Muscle layer of colon (tissue), 2 donors: ENCODE measurements at regions not wholly inside any gene's neighbourhood (a gene's known extent, or its start where the extent isn't known, plus 50 kb on each side); places are given as distances from the start of the nearest gene placed in this dataset.
"Not testable (repeated sequence)": the region's sequence is repeated elsewhere in the genome, so short reads cannot be mapped to it uniquely, and the experiment has no call there.

Source experiments
- H3K27ac ChIP-seq: one replicate; pipeline ENCODE4 v1.7.0; 2013; ENCODE audit warnings: low read depth, mild to moderate bottlenecking, low read length, moderate library complexity
- H3K27me3 ChIP-seq, 2 donors: one replicate each; pipeline ENCODE4 v1.7.0; 2013; ENCODE audit warnings: low read length in 2 of 2, mild to moderate bottlenecking in 2 of 2; ENCODE audit not compliant: insufficient read depth in 2 of 2, control insufficient read depth in 1 of 2
- H3K36me3 ChIP-seq: one replicate; pipeline ENCODE4 v1.7.0; 2013; ENCODE audit warnings: mild to moderate bottlenecking, low read length; ENCODE audit not compliant: insufficient read depth
- H3K4me1 ChIP-seq: one replicate; pipeline ENCODE4 v1.7.0; 2013; ENCODE audit warnings: mild to moderate bottlenecking, low read length; ENCODE audit not compliant: insufficient read depth
- H3K4me3 ChIP-seq, 2 donors: one replicate each; pipeline ENCODE4 v1.7.0; 2013; ENCODE audit warnings: low read length in 2 of 2, low read depth in 1 of 2, mild to moderate bottlenecking in 1 of 2, moderate library complexity in 1 of 2
- H3K9ac ChIP-seq: one replicate; pipeline ENCODE4 v1.7.0; 2013; ENCODE audit warnings: low read length
- H3K9me3 ChIP-seq: one replicate; pipeline ENCODE4 v1.7.0; 2013; ENCODE audit warnings: mild to moderate bottlenecking, low read length
- donor health status: abdominal sarcoma.
- donor health status: Adenocarcinoma of cecum.

DNA sequence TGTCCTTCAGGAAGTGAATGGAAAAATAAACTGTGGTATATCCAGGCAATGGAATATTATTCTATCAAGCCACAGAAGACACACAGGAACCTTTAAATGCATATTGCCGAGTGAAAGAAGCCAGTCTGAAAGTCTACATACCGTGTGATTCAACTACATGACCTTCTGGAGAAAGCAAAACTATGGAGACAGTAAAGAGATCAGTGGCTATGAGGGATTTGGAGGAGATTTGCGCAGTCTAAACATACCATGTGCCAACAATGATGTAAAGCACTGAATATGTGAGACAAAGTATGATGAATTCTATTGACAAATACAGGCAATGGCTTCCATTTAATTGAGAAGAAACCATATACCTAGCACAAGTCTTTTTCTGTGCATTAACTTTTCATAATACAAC is 518.3 kb upstream of the ZNF337 start:
- no peaks in the 10 kb centered on the region for H3K27me3 ChIP-seq
- H3K4me1 ChIP-seq, result no peaks in the 10 kb centered on the region
- H3K9me3 ChIP-seq, result no peaks in the 10 kb centered on the region
- H3K27ac ChIP-seq, result no peak overlapping the region
- H3K36me3 ChIP-seq, result no peaks in the 10 kb centered on the region
- no peak overlapping the region for H3K9ac ChIP-seq
- no peak overlapping the region for H3K4me3 ChIP-seq

DNA sequence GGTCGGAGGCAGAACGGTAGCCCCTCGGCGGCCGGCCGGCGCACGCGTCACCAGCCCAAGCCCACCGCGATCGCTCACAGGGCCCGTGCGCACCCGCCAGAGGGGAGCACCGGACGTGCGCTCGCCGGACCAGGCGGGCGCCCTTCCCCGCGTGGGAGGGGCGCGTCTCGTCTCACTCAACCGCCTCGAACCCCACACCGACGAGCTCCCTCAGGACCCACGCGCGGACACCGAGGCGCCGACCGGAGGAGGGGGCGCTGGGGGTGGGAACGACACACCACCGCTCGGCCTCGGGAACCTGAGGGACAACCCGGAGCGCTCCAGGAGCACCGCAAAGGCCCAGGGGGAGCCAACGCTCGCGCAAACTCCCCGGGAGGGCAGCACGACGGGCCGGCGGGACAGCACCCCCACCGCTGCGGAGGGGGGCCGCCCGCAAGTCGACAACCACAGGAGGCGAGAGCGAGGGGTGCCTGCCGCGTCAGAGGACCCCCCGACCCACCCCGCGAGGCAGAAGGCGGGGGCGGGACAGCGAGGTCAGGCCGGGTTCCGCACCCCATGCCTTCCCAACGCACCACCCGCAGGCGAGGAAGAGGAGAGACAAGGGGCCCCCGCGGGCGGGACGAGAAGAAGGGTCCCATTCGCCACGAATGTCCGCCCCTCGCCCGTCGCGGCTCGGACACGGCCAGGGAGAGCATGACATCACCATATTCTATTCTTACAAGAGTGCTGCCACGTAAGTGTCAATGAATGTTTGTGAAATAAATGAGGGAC is 512.7 kb upstream of the ZNF337 start:
- H3K4me3 ChIP-seq, result no peak overlapping the region
- peaks cover 0 to 21% of the 10 kb centered on the region in 2 donors for H3K27me3 ChIP-seq
- H3K9me3 ChIP-seq, result no peaks in the 10 kb centered on the region
- no peaks in the 10 kb centered on the region for H3K4me1 ChIP-seq
- H3K9ac ChIP-seq, result no peak overlapping the region
- no peak overlapping the region for H3K27ac ChIP-seq
- no peaks in the 10 kb centered on the region for H3K36me3 ChIP-seq

DNA sequence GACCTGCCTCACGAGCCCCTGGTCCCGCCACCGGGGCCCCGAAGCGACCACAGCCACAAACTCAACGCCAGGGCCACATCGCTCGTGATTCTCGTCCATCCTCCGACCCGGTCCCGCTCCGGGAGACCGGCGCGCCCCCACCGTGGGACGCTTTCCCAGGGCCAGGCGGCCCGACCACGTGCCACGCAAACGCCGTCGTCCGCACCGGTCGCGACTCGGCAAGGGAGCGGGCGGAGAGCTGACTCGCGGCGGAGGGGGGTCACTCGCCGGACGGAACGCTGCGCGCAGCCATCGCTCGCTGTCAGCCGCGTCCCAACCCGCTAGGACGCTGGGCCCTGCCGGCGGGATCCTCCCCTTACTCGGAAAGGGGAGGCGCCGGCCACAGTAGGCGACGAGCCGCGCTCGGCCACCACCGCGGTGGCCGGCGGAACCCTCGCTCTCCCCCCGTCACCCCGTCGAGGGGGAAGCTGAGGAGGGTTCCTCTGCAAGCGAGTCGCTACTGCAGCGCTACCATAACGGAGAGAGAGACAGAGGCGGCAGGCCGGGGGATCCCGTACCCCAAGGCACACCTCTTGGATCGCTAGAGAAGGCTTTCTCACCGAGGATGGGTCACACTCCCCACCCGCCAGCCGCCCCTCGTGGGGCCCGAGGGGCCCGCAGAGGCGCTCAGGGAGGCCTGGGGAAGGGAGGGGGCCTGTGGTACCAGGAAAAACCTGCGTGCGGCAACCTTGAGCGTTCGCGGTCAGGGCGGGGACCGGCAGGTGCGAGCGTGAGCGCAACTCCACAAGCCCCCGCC is 511.8 kb upstream of the ZNF337 start:
- Histone ChIP-seq H3K36me3 (no peaks in the 10 kb centered on the region), H3K9me3 (no peaks in the 10 kb centered on the region), H3K4me1 (no peaks in the 10 kb centered on the region), H3K27me3 (peaks cover 0 to 21% of the 10 kb centered on the region in 2 donors), H3K27ac (no peak overlapping the region), H3K9ac (no peak overlapping the region), H3K4me3 (no peak overlapping the region)

DNA sequence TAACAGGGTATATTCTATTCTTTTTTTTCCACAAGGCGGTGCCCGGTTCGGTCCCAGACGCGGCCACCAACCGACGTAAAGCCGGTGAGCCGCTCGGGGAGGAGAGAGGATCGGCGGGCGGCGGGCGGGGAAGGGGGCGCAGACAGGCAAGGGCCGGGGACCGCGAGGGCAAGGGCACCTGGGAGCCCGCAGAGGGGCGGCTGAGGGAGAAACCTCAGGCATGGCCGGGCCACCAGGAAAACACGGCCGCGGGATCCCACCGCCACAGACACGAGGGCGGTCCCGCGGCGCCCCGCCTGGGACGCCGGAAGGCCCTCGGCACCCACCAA is 511.3 kb upstream of the ZNF337 start:
- not testable (repeated sequence) for H3K27ac ChIP-seq, H3K36me3 ChIP-seq, H3K9me3 ChIP-seq, H3K9ac ChIP-seq, H3K4me1 ChIP-seq, H3K4me3 ChIP-seq
- H3K27me3 ChIP-seq, result peaks cover 0 to 21% of the 10 kb centered on the region in 2 donors

DNA sequence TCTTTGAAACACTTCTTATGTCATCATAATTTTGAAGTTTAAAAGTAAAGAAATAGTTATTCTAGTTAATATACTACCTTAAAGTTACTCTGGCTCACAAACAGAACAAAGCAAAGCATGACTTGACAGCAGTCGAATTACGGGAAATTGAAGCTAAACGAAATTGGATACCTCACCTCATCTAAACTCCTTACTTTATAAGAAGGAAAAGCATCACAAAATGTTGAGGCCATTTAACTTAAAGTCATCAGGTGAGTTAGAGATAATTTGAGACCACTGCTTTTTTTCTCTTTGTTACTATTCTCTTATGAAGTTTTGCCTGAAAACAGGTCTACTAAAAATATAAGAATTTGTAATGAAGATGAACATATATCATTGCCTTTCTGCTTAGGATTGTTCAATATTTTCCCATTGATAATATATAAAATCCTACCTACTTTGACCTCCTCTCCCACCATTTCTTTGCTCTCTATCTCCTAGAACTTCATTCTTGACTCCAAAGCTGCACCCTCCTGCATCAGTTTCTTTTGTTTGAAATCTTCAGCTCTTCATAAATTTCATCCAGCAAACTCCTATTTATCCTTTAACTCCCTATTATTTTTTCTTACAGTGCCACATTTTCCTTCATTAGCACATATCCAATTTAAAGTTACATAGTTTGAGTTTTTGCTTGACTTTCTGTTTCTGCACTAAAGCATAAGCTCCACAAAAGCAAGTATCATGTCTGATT is 510.7 kb upstream of the ZNF337 start:
- Histone ChIP-seq H3K9me3 (no peaks in the 10 kb centered on the region), H3K27me3 (peaks cover 0 to 21% of the 10 kb centered on the region in 2 donors), H3K9ac (no peak overlapping the region), H3K27ac (no peak overlapping the region), H3K36me3 (no peaks in the 10 kb centered on the region), H3K4me1 (no peaks in the 10 kb centered on the region), H3K4me3 (no peak overlapping the region)

DNA sequence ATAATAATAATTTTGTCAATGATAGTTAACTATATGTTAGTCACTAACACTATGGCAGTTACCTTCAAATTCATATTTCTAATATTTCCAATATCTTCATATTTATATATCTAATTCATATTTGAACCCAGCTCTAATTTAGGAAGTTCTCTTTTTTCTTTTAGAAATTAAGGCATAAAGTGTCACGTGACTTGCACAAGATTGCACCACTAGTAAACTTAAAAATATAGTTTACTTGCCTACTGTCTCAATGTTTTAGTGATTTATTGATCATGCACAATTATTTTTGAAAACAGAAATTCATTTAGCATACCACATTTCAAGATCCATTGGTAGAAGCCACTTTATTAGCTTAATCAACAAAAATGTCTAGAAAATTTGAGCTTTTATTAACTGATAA is 508.7 kb upstream of the ZNF337 start:
- Histone ChIP-seq H3K27me3 (peaks cover 0 to 21% of the 10 kb centered on the region in 2 donors), H3K36me3 (no peaks in the 10 kb centered on the region), H3K9me3 (no peaks in the 10 kb centered on the region), H3K4me1 (no peaks in the 10 kb centered on the region), H3K4me3 (no peak overlapping the region), H3K27ac (no peak overlapping the region), H3K9ac (no peak overlapping the region)

DNA sequence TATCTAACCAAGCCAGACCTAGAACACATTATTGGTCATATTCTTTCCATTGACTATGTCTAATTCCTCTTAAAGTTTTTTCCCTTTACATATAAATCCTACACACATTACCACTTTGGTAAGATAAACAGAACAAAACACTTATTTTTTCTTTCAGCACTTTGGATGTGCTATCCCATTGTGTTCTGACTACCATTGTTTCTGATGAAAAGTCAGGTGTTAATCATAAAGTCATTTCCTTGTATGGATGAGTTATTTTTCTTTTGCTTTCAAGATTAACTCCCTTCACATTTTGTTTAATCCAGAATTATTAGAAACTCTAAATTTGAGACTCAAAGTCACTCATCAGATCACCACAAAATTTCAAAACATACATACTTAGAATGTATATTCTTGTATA is 504.4 kb upstream of the ZNF337 start:
- H3K4me3 ChIP-seq, H3K4me1 ChIP-seq, H3K36me3 ChIP-seq, H3K9ac ChIP-seq, H3K27me3 ChIP-seq, H3K27ac ChIP-seq, H3K9me3 ChIP-seq: not testable (repeated sequence)

DNA sequence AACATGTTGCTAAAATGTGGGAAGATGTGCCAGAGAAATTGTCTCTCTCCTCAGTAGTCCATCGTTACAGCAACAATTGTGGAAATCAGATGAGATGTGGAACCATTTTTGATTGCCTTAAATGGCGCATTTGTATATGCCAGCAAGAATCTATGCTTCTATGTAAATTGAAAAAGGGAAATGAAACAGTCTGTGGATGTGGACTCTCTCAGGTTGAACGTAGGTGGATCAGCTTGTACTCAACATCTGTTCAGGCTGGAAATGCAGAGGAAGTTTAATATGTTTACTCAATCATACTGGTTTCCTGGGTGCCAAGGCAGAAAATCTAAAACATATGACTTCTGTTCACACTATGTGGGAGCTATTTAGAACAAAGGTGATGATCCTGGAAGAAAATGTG is 490.7 kb upstream of the ZNF337 start:
- not testable (repeated sequence) for H3K4me1 ChIP-seq, H3K27me3 ChIP-seq, H3K9me3 ChIP-seq, H3K9ac ChIP-seq, H3K4me3 ChIP-seq, H3K36me3 ChIP-seq, H3K27ac ChIP-seq

DNA sequence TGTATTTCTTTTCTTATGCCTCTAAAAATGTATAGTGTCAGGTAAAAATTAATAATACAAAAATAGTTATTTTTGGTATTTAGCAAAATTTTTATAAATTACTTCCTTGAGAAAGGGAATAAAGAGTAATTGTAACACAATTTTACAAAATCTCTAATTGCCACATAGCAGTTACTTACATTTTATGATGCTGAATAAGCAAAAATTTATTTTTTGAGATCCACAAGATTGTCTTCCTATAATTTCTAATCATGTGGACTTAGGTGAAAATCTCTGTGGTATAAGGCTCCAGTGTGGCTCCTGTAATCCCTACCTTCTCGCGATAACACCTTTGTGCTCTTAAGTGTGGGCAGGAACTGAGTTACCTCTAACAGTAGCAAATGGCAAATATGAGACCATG is 487.1 kb upstream of the ZNF337 start:
- not testable (repeated sequence) for H3K4me3 ChIP-seq, H3K36me3 ChIP-seq, H3K4me1 ChIP-seq, H3K27ac ChIP-seq, H3K9ac ChIP-seq, H3K9me3 ChIP-seq, H3K27me3 ChIP-seq

DNA sequence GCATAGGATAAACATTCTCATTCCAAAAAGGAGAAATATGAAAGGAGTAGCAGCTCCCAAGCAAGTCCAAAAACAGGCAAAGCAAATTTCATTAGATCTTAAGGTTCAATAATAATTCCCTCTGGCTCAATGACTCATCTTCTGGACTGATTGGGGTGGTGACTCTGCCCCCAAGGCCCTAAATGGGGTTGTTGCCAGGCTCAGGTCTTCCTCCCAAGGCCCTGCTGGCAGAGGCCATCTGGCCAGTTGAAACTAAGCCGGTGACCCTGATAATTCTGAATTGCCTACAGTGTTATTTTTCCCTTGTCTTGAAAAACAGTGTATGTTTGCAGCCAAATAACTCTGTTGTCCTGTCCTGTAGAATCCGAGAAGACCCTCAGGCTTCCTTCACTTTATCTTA is 484.7 kb upstream of the ZNF337 start:
- not testable (repeated sequence) for H3K36me3 ChIP-seq, H3K9me3 ChIP-seq, H3K9ac ChIP-seq, H3K27me3 ChIP-seq, H3K4me1 ChIP-seq, H3K27ac ChIP-seq, H3K4me3 ChIP-seq

DNA sequence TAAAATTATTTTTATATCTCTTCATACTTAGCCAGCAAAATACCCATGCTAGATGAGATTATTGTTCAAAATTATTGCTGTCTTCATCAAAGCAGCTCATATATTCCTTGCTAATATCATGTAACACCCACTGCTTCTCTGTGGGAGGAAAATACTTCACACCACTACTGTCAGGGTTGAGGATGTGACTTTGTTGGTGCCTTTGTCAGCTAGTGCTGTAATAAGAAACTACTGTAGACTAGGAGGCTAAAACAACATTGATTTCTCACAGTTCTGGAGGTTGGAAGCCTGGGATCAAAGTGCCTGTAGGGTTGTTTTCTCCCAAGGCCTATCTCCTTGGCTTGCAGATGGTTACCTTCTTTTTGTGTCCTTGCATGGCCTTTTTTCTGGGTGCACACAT is 475.2 kb upstream of the ZNF337 start:
- H3K27me3 ChIP-seq, H3K4me1 ChIP-seq, H3K4me3 ChIP-seq, H3K27ac ChIP-seq, H3K9me3 ChIP-seq, H3K9ac ChIP-seq, H3K36me3 ChIP-seq: not testable (repeated sequence)
